ENCODE measurements at regions not wholly inside any gene's neighbourhood (a gene's known extent, or its start where the extent isn't known, plus 50 kb on each side); places are given as distances from the start of the nearest gene placed in this dataset.

GRCh38 chr21:22083899-22084298 lies 1085.7 kb downstream of the NCAM2 start:
- H3K79me2 ChIP-seq (ENCODE audit: control insufficient read depth, insufficient read depth, low read length, unreplicated experiment), result no peaks in the 10 kb centered on the region
- H3K4me3 ChIP-seq (ENCODE audit: low read depth, low read length), result no peak overlapping the region
- H3K36me3 ChIP-seq (ENCODE audit: insufficient read depth, low read length), result no peaks in the 10 kb centered on the region
- no peak overlapping the region for H2AFZ ChIP-seq (ENCODE audit: low read length, unreplicated experiment)
- H3K27me3 ChIP-seq (ENCODE audit: insufficient read depth, low read length), result no peaks in the 10 kb centered on the region
- no peak overlapping the region for H3K27ac ChIP-seq (ENCODE audit: low read depth, low read length)
- H3K4me1 ChIP-seq (ENCODE audit: control insufficient read depth, insufficient read depth, low read length, unreplicated experiment), result no peaks in the 10 kb centered on the region

GRCh38 chr21:22096314-22096713 lies 1098.1 kb downstream of the NCAM2 start:
- Histone ChIP-seq H3K79me2 (ENCODE audit: control insufficient read depth, insufficient read depth, low read length, unreplicated experiment) (no peaks in the 10 kb centered on the region), H3K36me3 (ENCODE audit: insufficient read depth, low read length) (no peaks in the 10 kb centered on the region), H3K27me3 (ENCODE audit: insufficient read depth, low read length) (no peaks in the 10 kb centered on the region), H3K4me1 (ENCODE audit: control insufficient read depth, insufficient read depth, low read length, unreplicated experiment) (no peaks in the 10 kb centered on the region), H3K27ac (ENCODE audit: low read depth, low read length) (no peak overlapping the region), H3K4me3 (ENCODE audit: low read depth, low read length) (no peak overlapping the region), H2AFZ (ENCODE audit: low read length, unreplicated experiment) (no peak overlapping the region)

- no peaks in the 10 kb centered on the region for H3K4me1 ChIP-seq (ENCODE audit: control insufficient read depth, insufficient read depth, low read length, unreplicated experiment)
Observed at GRCh38 chr21:22106720-22107410, 1108.7 kb downstream of the NCAM2 start.

GRCh38 chr21:22115746-22116145 lies 1117.5 kb downstream of the NCAM2 start:
- Histone ChIP-seq H3K27me3 (ENCODE audit: insufficient read depth, low read length) (no peaks in the 10 kb centered on the region), H3K4me1 (ENCODE audit: control insufficient read depth, insufficient read depth, low read length, unreplicated experiment) (no peaks in the 10 kb centered on the region), H3K4me3 (ENCODE audit: low read depth, low read length) (no peak overlapping the region), H3K79me2 (ENCODE audit: control insufficient read depth, insufficient read depth, low read length, unreplicated experiment) (no peaks in the 10 kb centered on the region), H3K36me3 (ENCODE audit: insufficient read depth, low read length) (no peaks in the 10 kb centered on the region), H3K27ac (ENCODE audit: low read depth, low read length) (no peak overlapping the region), H2AFZ (ENCODE audit: low read length, unreplicated experiment) (no peak overlapping the region)

More at GRCh38 chr21:22106720-22107410, 1108.7 kb downstream of the NCAM2 start:
- Histone ChIP-seq H2AFZ (ENCODE audit: low read length, unreplicated experiment) (no peak overlapping the region), H3K27ac (ENCODE audit: low read depth, low read length) (no peak overlapping the region), H3K27me3 (ENCODE audit: insufficient read depth, low read length) (no peaks in the 10 kb centered on the region), H3K36me3 (ENCODE audit: insufficient read depth, low read length) (no peaks in the 10 kb centered on the region), H3K79me2 (ENCODE audit: control insufficient read depth, insufficient read depth, low read length, unreplicated experiment) (no peaks in the 10 kb centered on the region), H3K4me3 (ENCODE audit: low read depth, low read length) (no peak overlapping the region)

GRCh38 chr21:22120616-22121266 lies 1122.5 kb downstream of the NCAM2 start:
- Histone ChIP-seq H3K27me3 (ENCODE audit: insufficient read depth, low read length) (no peaks in the 10 kb centered on the region), H3K36me3 (ENCODE audit: insufficient read depth, low read length) (no peaks in the 10 kb centered on the region), H3K27ac (ENCODE audit: low read depth, low read length) (no peak overlapping the region), H3K79me2 (ENCODE audit: control insufficient read depth, insufficient read depth, low read length, unreplicated experiment) (no peaks in the 10 kb centered on the region), H3K4me1 (ENCODE audit: control insufficient read depth, insufficient read depth, low read length, unreplicated experiment) (no peaks in the 10 kb centered on the region), H3K4me3 (ENCODE audit: low read depth, low read length) (no peak overlapping the region), H2AFZ (ENCODE audit: low read length, unreplicated experiment) (no peak overlapping the region)

GRCh38 chr21:22125581-22125980 lies 1127.4 kb downstream of the NCAM2 start:
- no peak overlapping the region for H3K4me3 ChIP-seq (ENCODE audit: low read depth, low read length)
- H3K79me2 ChIP-seq (ENCODE audit: control insufficient read depth, insufficient read depth, low read length, unreplicated experiment), result no peaks in the 10 kb centered on the region
- H3K27me3 ChIP-seq (ENCODE audit: insufficient read depth, low read length), result no peaks in the 10 kb centered on the region
- no peak overlapping the region for H3K27ac ChIP-seq (ENCODE audit: low read depth, low read length)
- no peaks in the 10 kb centered on the region for H3K4me1 ChIP-seq (ENCODE audit: control insufficient read depth, insufficient read depth, low read length, unreplicated experiment)
- no peaks in the 10 kb centered on the region for H3K36me3 ChIP-seq (ENCODE audit: insufficient read depth, low read length)
- H2AFZ ChIP-seq (ENCODE audit: low read length, unreplicated experiment), result no peak overlapping the region

- no peak overlapping the region for H2AFZ ChIP-seq (ENCODE audit: low read length, unreplicated experiment)
- H3K27me3 ChIP-seq (ENCODE audit: insufficient read depth, low read length), result no peaks in the 10 kb centered on the region
- no peak overlapping the region for H3K4me3 ChIP-seq (ENCODE audit: low read depth, low read length)
- no peaks in the 10 kb centered on the region for H3K36me3 ChIP-seq (ENCODE audit: insufficient read depth, low read length)
- no peak overlapping the region for H3K27ac ChIP-seq (ENCODE audit: low read depth, low read length)
- no peaks in the 10 kb centered on the region for H3K79me2 ChIP-seq (ENCODE audit: control insufficient read depth, insufficient read depth, low read length, unreplicated experiment)
- no peaks in the 10 kb centered on the region for H3K4me1 ChIP-seq (ENCODE audit: control insufficient read depth, insufficient read depth, low read length, unreplicated experiment)
Observed at GRCh38 chr21:22128671-22129070, 1130.5 kb downstream of the NCAM2 start.

- H3K4me3 ChIP-seq (ENCODE audit: low read depth, low read length), result no peak overlapping the region
- H3K27ac ChIP-seq (ENCODE audit: low read depth, low read length), result no peak overlapping the region
- H3K79me2 ChIP-seq (ENCODE audit: control insufficient read depth, insufficient read depth, low read length, unreplicated experiment), result no peaks in the 10 kb centered on the region
- no peaks in the 10 kb centered on the region for H3K27me3 ChIP-seq (ENCODE audit: insufficient read depth, low read length)
- no peaks in the 10 kb centered on the region for H3K4me1 ChIP-seq (ENCODE audit: control insufficient read depth, insufficient read depth, low read length, unreplicated experiment)
- H3K36me3 ChIP-seq (ENCODE audit: insufficient read depth, low read length), result no peaks in the 10 kb centered on the region
- H2AFZ ChIP-seq (ENCODE audit: low read length, unreplicated experiment), result no peak overlapping the region
Observed at GRCh38 chr21:22132358-22133071, 1134.3 kb downstream of the NCAM2 start.

GRCh38 chr21:22136740-22137139 lies 1138.5 kb downstream of the NCAM2 start:
- H3K4me3 ChIP-seq (ENCODE audit: low read depth, low read length), result no peak overlapping the region
- H3K36me3 ChIP-seq (ENCODE audit: insufficient read depth, low read length), result no peaks in the 10 kb centered on the region
- H2AFZ ChIP-seq (ENCODE audit: low read length, unreplicated experiment), result no peak overlapping the region
- H3K27ac ChIP-seq (ENCODE audit: low read depth, low read length), result no peak overlapping the region
- no peaks in the 10 kb centered on the region for H3K79me2 ChIP-seq (ENCODE audit: control insufficient read depth, insufficient read depth, low read length, unreplicated experiment)
- no peaks in the 10 kb centered on the region for H3K4me1 ChIP-seq (ENCODE audit: control insufficient read depth, insufficient read depth, low read length, unreplicated experiment)
- no peaks in the 10 kb centered on the region for H3K27me3 ChIP-seq (ENCODE audit: insufficient read depth, low read length)

- Histone ChIP-seq H3K36me3 (ENCODE audit: insufficient read depth, low read length) (no peaks in the 10 kb centered on the region), H3K79me2 (ENCODE audit: control insufficient read depth, insufficient read depth, low read length, unreplicated experiment) (no peaks in the 10 kb centered on the region), H3K4me1 (ENCODE audit: control insufficient read depth, insufficient read depth, low read length, unreplicated experiment) (no peaks in the 10 kb centered on the region), H3K4me3 (ENCODE audit: low read depth, low read length) (no peak overlapping the region), H3K27me3 (ENCODE audit: insufficient read depth, low read length) (no peaks in the 10 kb centered on the region), H2AFZ (ENCODE audit: low read length, unreplicated experiment) (no peak overlapping the region), H3K27ac (ENCODE audit: low read depth, low read length) (no peak overlapping the region)
Observed at GRCh38 chr21:22138297-22139016, 1140.2 kb downstream of the NCAM2 start.

Measured in ACC112 (cell line).